HS-5 (cell line): ENCODE measurements at regions not wholly inside any gene's neighbourhood (a gene's known extent, or its start where the extent isn't known, plus 50 kb on each side); places are given as distances from the start of the nearest gene placed in this dataset.

ENCODE experiments used
- DNase-seq: peaks from one replicate; pipeline ENCODE4 v3.0.0-alpha.2; 2012; ENCODE audit warnings: low read depth

DNA sequence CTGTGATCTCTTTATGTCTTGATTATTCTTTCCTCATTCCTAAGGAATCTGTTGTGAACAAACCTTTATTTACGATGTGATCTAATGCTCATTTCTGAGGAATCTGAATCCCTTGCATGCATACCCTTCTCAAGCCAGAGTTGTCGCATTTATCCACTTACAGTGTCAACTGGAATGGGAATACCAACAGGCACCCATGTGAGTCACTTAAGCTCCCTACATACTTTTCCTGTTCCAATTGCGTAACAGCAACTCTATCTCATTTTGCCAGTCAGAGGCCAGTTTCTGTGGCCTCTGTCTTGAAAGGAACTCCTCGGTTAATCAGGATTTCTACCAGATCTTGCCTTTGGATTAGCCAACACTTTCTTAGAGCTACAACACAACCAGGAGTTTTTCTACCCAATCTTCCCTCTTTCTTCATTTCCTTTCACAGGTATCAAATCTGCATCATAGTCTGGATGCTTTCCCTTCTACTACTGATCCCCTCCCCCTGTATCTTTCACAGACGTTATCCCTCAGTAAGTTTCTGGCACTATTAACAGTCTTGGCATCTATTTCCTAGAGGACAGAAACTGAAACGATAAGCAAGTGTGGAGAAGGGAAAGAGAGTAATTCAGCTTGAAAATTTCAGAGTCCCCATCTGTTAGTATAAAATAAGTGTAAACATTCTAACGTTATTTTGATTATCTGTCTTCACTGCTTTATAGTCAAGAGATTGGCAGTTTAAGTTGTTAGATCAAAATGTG lies 66.8 kb upstream of the BCHE start:
- peak; percentile 22 for DNase-seq

DNA sequence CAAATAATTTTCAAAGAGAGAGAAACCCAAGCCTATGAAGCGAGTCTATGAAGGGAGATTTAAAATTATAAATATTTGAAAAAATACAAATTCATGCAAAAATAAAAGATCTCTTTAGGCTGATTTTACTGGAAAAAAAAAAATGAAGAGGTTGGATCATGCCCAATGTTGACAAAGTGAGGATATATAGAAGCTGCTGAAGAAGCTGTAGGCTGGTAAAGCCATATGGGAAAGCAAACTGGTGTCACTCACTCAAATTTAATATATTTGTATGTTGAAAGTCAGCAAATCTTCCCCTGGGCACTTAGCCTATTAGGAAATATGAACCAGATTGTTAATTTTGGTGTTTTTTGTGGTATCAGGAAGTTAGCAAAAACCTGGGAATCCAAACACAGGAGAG lies 61.8 kb upstream of the BCHE start:
- no peak for DNase-seq

- no peak for DNase-seq
Observed at GRCh38 chr3:165897137-165897536, 59.9 kb upstream of the BCHE start.

DNA sequence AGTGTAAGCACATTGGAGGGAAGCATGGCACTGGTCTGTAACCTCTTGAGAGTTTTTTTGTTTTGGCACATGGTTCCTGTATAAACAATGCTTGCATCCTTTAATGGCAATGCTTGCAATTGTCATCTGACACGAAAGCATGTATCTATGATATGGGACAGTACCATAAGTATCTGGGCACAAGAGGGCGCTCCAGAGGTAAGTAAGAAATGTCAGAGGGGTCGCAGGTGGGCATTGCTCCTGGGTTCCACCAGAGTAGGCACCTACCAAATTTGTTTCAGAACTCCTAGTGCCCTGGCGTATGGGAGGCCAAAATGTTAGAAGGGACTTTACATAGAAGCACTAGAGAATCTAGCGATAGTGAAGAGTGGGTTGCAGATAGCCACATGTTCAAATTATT lies 58.7 kb upstream of the BCHE start:
- no peak for DNase-seq

DNA sequence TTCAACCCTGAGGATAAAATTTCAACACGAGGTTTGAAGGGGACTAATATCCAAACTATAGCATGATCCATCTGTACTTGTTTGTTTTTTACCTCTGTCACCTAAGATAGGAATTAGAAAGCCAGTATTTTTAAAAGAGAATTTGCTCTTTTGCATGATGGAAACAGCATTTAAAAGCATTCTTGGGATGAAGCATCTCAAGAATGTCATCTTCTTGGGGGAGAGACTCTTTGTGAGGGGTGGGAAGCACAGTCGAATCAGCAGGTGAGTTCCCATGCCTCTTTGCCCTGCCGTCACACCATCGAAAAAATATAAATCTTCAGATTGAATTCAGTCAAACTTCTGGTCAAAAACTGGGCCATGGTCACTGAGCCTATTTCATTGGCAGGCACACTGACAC lies 55.3 kb upstream of the BCHE start:
- no peak for DNase-seq
